OCI-LY1 (cell line): ENCODE measurements at regions not wholly inside any gene's neighbourhood (a gene's known extent, or its start where the extent isn't known, plus 50 kb on each side); places are given as distances from the start of the nearest gene placed in this dataset.

Source experiments
- H2AFZ ChIP-seq: fragments of 200-600 bp; sonication (generic), shearing (Covaris generic); 2 replicates; pipeline ENCODE4 v1.6.0; 2014; ENCODE audit warnings: antibody characterized with exemption, mild to moderate bottlenecking, low read length
- H3F3A ChIP-seq: fragments of 200-600 bp; sonication (generic), shearing (Covaris generic); 2 replicates; pipeline ENCODE4 v1.6.0; 2014; ENCODE audit warnings: mild to moderate bottlenecking, antibody characterized with exemption, low read length, moderate library complexity; ENCODE audit not compliant: insufficient read depth
- H3K27ac ChIP-seq: fragments of 200-600 bp; sonication (generic); 2 replicates; pipeline ENCODE4 v1.5.1; 2014; ENCODE audit warnings: low read length, mixed run types, mild to moderate bottlenecking, low read depth; ENCODE audit not compliant: poor library complexity, severe bottlenecking
- H3K27me3 ChIP-seq: fragments of 200-600 bp; sonication (generic); 2 replicates; pipeline ENCODE4 v1.6.0; 2014; ENCODE audit warnings: antibody characterized with exemption, mild to moderate bottlenecking, low read length, moderate library complexity; ENCODE audit not compliant: insufficient read depth
- H3K36me3 ChIP-seq: fragments of 200-600 bp; sonication (generic); 2 replicates; pipeline ENCODE4 v1.6.1; 2014; ENCODE audit warnings: mild to moderate bottlenecking, antibody characterized with exemption, low read length, moderate library complexity, mixed read lengths; ENCODE audit not compliant: insufficient read depth
- H3K4me1 ChIP-seq: fragments of 200-600 bp; sonication (generic); 2 replicates; pipeline ENCODE4 v1.5.1; 2014; ENCODE audit warnings: mild to moderate bottlenecking, low read length, moderate library complexity; ENCODE audit not compliant: insufficient read depth, severe bottlenecking
- H3K4me2 ChIP-seq: fragments of 200-600 bp; sonication (generic), shearing (Covaris generic); 2 replicates; pipeline ENCODE4 v1.6.1; 2014; ENCODE audit warnings: low read length
- H3K4me3 ChIP-seq: fragments of 200-600 bp; sonication (generic); 2 replicates; pipeline ENCODE4 v1.5.1; 2014; ENCODE audit warnings: low read length, low read depth, mild to moderate bottlenecking, mixed read lengths; ENCODE audit not compliant: poor library complexity, severe bottlenecking
- H3K79me2 ChIP-seq: fragments of 200-600 bp; shearing (Covaris generic); 2 replicates; pipeline ENCODE4 v1.6.1; 2016; ENCODE audit warnings: mixed run types, low read length, mixed read lengths; ENCODE audit not compliant: insufficient read depth
- H3K9ac ChIP-seq: fragments of 200-600 bp; sonication (generic), shearing (Covaris generic); 2 replicates; pipeline ENCODE4 v1.6.1; 2014; ENCODE audit warnings: mild to moderate bottlenecking, low read length, mixed read lengths
- H3K9me2 ChIP-seq: fragments of 200-600 bp; sonication (generic), shearing (Covaris generic); 2 replicates; pipeline ENCODE4 v1.6.1; 2014; ENCODE audit warnings: low read depth, mild to moderate bottlenecking, low read length, mixed read lengths
- H3K9me3 ChIP-seq: fragments of 200-600 bp; shearing (Covaris generic); 2 replicates; pipeline ENCODE4 v1.6.1; 2014; ENCODE audit warnings: low read length, mixed read lengths
- H4K20me1 ChIP-seq: fragments of 200-600 bp; sonication (generic), shearing (Covaris generic); 2 replicates; pipeline ENCODE4 v1.6.0; 2016; ENCODE audit warnings: mild to moderate bottlenecking, low read length; ENCODE audit not compliant: insufficient read depth
- EZH2 ChIP-seq: fragments of 200-600 bp; sonication (generic), shearing (Covaris generic); IDR thresholded peaks from 2 replicates; pipeline ENCODE4 v1.8.0; 2017; ENCODE audit warnings: borderline replicate concordance, mixed run types, mild to moderate bottlenecking, antibody characterized with exemption, low read length, moderate library complexity, mixed read lengths
- TF ChIP-seq, protein P1 (sequence below): fragments of 200-600 bp; sonication (generic), shearing (Covaris generic); IDR thresholded peaks from 2 replicates; pipeline ENCODE4 v1.5.1; 2017; ENCODE audit warnings: mild to moderate bottlenecking, antibody characterized with exemption, low read length, moderate library complexity, mixed read lengths

DNA sequence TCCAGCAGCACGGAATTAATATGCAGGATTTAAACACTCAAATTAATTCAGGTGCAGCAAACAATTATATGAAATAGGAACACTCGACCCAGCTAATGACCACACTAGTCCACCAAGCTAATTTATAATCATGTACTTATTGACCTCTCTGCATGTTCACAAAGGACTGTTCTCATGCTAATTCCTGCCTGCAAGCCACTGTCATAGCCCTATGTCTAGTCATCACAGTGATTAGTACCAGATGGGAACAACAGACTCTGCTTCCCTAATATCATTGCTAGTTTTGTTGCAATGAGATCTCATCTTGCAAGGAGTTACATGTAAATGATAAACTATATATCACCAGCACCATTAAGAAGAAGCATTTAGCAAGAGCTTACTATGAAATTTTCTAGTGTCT, 553.0 kb upstream of the GRAMD2B start:
- Histone ChIP-seq H3K79me2 (no peaks in the 10 kb centered on the region), H3K4me2 (no peak overlapping the region), H3K9me3 (no peaks in the 10 kb centered on the region), H3K9me2 (no peaks in the 10 kb centered on the region), H3K36me3 (no peaks in the 10 kb centered on the region), H2AFZ (no peak overlapping the region), H3F3A (no peaks in the 10 kb centered on the region), H3K27me3 (no peaks in the 10 kb centered on the region), H3K4me1 (no peaks in the 10 kb centered on the region), H3K27ac (no peak overlapping the region), H3K9ac (no peak overlapping the region), H3K4me3 (no peak overlapping the region), H4K20me1 (no peaks in the 10 kb centered on the region)
- TF ChIP-seq EZH2 = no peak
- TF ChIP-seq, protein P1, sequence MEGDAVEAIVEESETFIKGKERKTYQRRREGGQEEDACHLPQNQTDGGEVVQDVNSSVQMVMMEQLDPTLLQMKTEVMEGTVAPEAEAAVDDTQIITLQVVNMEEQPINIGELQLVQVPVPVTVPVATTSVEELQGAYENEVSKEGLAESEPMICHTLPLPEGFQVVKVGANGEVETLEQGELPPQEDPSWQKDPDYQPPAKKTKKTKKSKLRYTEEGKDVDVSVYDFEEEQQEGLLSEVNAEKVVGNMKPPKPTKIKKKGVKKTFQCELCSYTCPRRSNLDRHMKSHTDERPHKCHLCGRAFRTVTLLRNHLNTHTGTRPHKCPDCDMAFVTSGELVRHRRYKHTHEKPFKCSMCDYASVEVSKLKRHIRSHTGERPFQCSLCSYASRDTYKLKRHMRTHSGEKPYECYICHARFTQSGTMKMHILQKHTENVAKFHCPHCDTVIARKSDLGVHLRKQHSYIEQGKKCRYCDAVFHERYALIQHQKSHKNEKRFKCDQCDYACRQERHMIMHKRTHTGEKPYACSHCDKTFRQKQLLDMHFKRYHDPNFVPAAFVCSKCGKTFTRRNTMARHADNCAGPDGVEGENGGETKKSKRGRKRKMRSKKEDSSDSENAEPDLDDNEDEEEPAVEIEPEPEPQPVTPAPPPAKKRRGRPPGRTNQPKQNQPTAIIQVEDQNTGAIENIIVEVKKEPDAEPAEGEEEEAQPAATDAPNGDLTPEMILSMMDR = no peak

DNA sequence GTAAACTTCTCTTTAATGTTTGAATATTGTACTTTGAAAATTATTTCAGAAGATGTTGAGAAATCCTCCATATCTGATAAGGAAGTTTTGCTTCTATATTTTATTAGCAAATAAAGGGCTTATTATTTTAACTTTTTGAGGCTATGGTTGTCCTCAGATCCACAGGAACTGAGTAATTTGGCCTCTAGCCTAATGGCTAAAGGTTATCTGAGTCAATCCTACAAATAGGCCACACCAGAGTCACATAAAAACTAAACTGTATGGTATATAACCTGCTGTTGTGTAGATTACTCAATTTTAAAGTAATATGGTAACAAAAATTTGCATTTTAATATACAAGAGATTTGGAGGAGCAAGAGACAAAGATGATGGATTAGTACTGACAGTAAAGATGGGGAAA, 549.2 kb upstream of the GRAMD2B start:
- Histone ChIP-seq H4K20me1 (no peaks in the 10 kb centered on the region), H3K4me1 (no peaks in the 10 kb centered on the region), H2AFZ (no peak overlapping the region), H3K27me3 (no peaks in the 10 kb centered on the region), H3K4me2 (no peak overlapping the region), H3K9ac (no peak overlapping the region), H3K9me2 (no peaks in the 10 kb centered on the region), H3K27ac (no peak overlapping the region), H3K4me3 (no peak overlapping the region), H3K79me2 (no peaks in the 10 kb centered on the region), H3F3A (no peaks in the 10 kb centered on the region), H3K9me3 (no peaks in the 10 kb centered on the region), H3K36me3 (no peaks in the 10 kb centered on the region)
- TF ChIP-seq, protein P1 = no peak
- TF ChIP-seq EZH2 = no peak

DNA sequence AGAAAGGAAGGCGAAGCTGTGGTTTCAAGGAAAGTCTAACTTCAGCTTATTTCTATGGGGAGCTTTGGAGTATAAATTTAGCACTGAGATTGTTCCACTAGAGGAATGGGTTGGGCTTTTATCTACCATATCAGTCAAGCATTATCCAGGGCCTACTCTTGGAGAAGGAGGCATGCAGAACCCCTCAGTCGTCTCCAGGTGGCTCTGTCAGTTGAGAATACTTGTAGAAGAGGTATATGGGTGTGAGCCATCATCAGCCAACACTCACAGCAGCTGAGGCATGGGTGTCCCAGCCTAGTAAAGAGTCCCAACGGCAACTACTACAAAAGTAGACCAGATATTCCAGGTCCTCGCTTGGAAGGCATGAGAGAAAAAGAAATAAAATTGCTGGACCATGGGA, 548.5 kb upstream of the GRAMD2B start:
- H3K79me2 ChIP-seq = no peaks in the 10 kb centered on the region
- no peak overlapping the region for H3K4me2 ChIP-seq
- H3K9me2 ChIP-seq = no peaks in the 10 kb centered on the region
- H3K4me3 ChIP-seq = no peak overlapping the region
- TF ChIP-seq, protein P1 = peak; percentile 21; the same call in 1 of the 2 replicates
- TF ChIP-seq EZH2 = no peak
- no peaks in the 10 kb centered on the region for H4K20me1 ChIP-seq
- no peak overlapping the region for H3K27ac ChIP-seq
- no peaks in the 10 kb centered on the region for H3K27me3 ChIP-seq
- H2AFZ ChIP-seq = no peak overlapping the region
- H3K9me3 ChIP-seq = no peaks in the 10 kb centered on the region
- no peak overlapping the region for H3K9ac ChIP-seq
- H3F3A ChIP-seq = no peaks in the 10 kb centered on the region
- H3K4me1 ChIP-seq = no peaks in the 10 kb centered on the region
- H3K36me3 ChIP-seq = no peaks in the 10 kb centered on the region
